GM19452 (cell line): ENCODE measurements at regions not wholly inside any gene's neighbourhood (a gene's known extent, or its start where the extent isn't known, plus 50 kb on each side); places are given as distances from the start of the nearest gene placed in this dataset.

ENCODE experiments used
- ATAC-seq: cut with Tn5 transposase; IDR thresholded peaks from one replicate; pipeline ENCODE4 v1.9.1; 2021; ENCODE audit not compliant: unreplicated experiment

GRCh38 chr2:19686439-19686838, 215.3 kb downstream of the TTC32 start:
- ATAC-seq = no peak

GRCh38 chr2:19685731-19686130, 216.1 kb downstream of the TTC32 start:
- ATAC-seq = no peak

GRCh38 chr2:19684516-19684915, 217.3 kb downstream of the TTC32 start:
- ATAC-seq = no peak

GRCh38 chr2:19683556-19683955, 218.2 kb downstream of the TTC32 start:
- ATAC-seq = no peak

GRCh38 chr2:19682493-19682892, 219.3 kb downstream of the TTC32 start:
- ATAC-seq = no peak

- ATAC-seq = no peak
Measured at GRCh38 chr2:19677825-19678518, 223.8 kb downstream of the TTC32 start.

- ATAC-seq = no peak
Measured at GRCh38 chr2:19677215-19677777, 224.5 kb downstream of the TTC32 start.

- ATAC-seq = no peak
Measured at GRCh38 chr2:19676770-19677169, 225.0 kb downstream of the TTC32 start.

GRCh38 chr2:19675856-19676460, 225.8 kb downstream of the TTC32 start:
- no peak for ATAC-seq

- ATAC-seq = no peak
Measured at GRCh38 chr2:19675003-19675629, 226.7 kb downstream of the TTC32 start.

GRCh38 chr2:19674051-19675002, 227.5 kb downstream of the TTC32 start:
- ATAC-seq = no peak

GRCh38 chr2:19673213-19673791, 228.5 kb downstream of the TTC32 start:
- no peak for ATAC-seq

GRCh38 chr2:19671916-19672315, 229.9 kb downstream of the TTC32 start:
- no peak for ATAC-seq

GRCh38 chr2:19671311-19671710, 230.5 kb downstream of the TTC32 start:
- no peak for ATAC-seq

GRCh38 chr2:19670303-19670702, 231.5 kb downstream of the TTC32 start:
- ATAC-seq = no peak

- ATAC-seq = no peak
Measured at GRCh38 chr2:19669559-19669958, 232.2 kb downstream of the TTC32 start.

GRCh38 chr2:19669126-19669525, 232.7 kb downstream of the TTC32 start:
- no peak for ATAC-seq

GRCh38 chr2:19667536-19667949, 234.2 kb downstream of the TTC32 start:
- no peak for ATAC-seq

- ATAC-seq = no peak
Measured at GRCh38 chr2:19667085-19667484, 234.7 kb downstream of the TTC32 start.

GRCh38 chr2:19664646-19665045, 237.1 kb downstream of the TTC32 start:
- ATAC-seq = no peak
